ENCODE measurements at regions not wholly inside any gene's neighbourhood (a gene's known extent, or its start where the extent isn't known, plus 50 kb on each side); places are given as distances from the start of the nearest gene placed in this dataset.

GRCh38 chr13:75071796-75072195, 410.2 kb downstream of the TBC1D4 start:
- no peak for TF ChIP-seq EZH2 (IDR thresholded peaks at IDR 0.05; ENCODE audit: borderline replicate concordance, low read length)
- TF ChIP-seq CTCF (IDR thresholded peaks at IDR 0.05; ENCODE audit: low read length) = no peak

Data from OCI-LY1 (cell line).